ENCODE measurements at regions not wholly inside any gene's neighbourhood (a gene's known extent, or its start where the extent isn't known, plus 50 kb on each side); places are given as distances from the start of the nearest gene placed in this dataset.

DNA sequence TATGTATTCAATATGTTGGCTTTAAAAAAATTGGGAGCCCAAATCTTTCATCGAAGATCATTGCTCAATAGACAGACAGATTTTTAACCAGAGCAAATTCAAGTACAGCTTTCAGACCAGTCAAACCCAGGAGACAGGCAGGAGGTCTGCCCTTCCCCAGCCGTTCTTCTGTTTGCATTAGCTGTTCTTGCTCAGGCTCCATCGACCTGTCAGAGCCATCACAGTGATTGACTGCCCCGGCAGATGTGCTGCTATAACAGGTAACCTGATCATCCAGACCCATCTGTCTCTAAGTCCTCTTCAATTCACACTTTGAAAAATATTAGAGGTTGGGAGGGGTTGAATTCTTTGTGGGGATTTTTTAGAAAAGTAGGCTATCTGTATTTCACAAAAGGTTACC lies 453.5 kb downstream of the FOXG1 start:
- TF ChIP-seq CTCF (IDR thresholded peaks at IDR 0.05; ENCODE audit: low read depth, low read length) = no peak
- no peak for TF ChIP-seq EZH2phosphoT487 (IDR thresholded peaks at IDR 0.05; ENCODE audit: low read depth)

Measured in OCI-LY3 (cell line).